GM20000 (cell line): ENCODE measurements at regions not wholly inside any gene's neighbourhood (a gene's known extent, or its start where the extent isn't known, plus 50 kb on each side); places are given as distances from the start of the nearest gene placed in this dataset.

Source experiments
- DNase-seq: peaks from one replicate; pipeline ENCODE4 v3.0.0; 2012; ENCODE audit warnings: low spot score
- CTCF ChIP-seq: IDR thresholded peaks from 2 replicates; pipeline ENCODE4 v1.5.1; 2012; ENCODE audit warnings: mild to moderate bottlenecking, control low read depth; ENCODE audit errors: extremely low read depth, missing control alignments

GRCh38 chr6:141269684-141270083, 863.0 kb upstream of the GJE1 start:
- DNase-seq: no peak
- no peak for TF ChIP-seq CTCF

GRCh38 chr6:141267420-141267819, 865.3 kb upstream of the GJE1 start:
- TF ChIP-seq CTCF: no peak
- no peak for DNase-seq

- no peak for DNase-seq
- no peak for TF ChIP-seq CTCF
Measured at GRCh38 chr6:141265756-141266623, 866.7 kb upstream of the GJE1 start.

DNA sequence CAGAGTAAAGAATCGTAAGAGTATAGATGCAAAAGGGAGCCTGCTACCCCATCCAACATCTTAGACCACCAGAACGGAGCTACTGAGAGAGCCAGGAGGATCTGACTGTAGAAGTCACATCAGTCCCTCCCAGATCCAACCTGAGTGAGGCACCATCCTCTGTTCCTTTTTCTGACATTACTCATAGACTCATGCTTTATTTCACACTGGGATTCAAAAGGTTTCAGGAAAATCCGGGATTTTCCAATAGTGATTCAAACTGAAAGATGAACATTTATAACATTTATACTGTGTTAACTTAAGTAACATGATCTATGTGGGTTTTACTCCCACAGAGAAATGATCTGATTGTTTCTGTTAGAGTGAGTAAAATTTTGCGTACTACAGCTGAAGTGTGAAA, 868.6 kb upstream of the GJE1 start:
- DNase-seq: no peak
- no peak for TF ChIP-seq CTCF

DNA sequence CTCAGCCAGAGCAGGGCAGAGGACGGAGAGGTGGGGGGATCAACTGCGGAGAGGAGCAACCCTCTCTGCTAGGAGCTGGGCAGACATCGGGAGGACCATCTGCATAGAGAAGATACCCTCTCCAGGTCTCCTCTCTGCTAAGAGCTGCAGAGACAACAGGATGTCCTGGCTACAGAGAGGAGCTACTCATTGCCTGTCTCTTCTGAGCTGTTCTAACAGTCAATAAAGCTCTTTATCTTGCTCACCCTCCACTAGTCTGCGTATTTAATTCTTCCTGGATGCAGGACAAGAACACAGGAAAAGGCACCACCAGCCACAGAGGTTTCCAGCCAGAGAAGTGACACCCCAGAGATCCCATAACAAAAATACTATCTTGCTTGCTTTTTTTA, 871.1 kb upstream of the GJE1 start:
- no peak for DNase-seq
- no peak for TF ChIP-seq CTCF

- DNase-seq: no peak
- no peak for TF ChIP-seq CTCF
Measured at GRCh38 chr6:141261016-141261671, 871.6 kb upstream of the GJE1 start.

GRCh38 chr6:141260627-141261015, 872.1 kb upstream of the GJE1 start:
- DNase-seq: no peak
- no peak for TF ChIP-seq CTCF
